Panc1 (cell line): ENCODE measurements at regions not wholly inside any gene's neighbourhood (a gene's known extent, or its start where the extent isn't known, plus 50 kb on each side); places are given as distances from the start of the nearest gene placed in this dataset.
"Not testable (repeated sequence)": the region's sequence is repeated elsewhere in the genome, so short reads cannot be mapped to it uniquely, and the experiment has no call there.

ENCODE experiments used
- ATAC-seq: fragments of 200-7000 bp; cut with Tn5 transposase; 2 replicates; pipeline ENCODE4 v1.9.1; 2020; ENCODE audit warnings: mild to moderate bottlenecking, moderate library complexity
- BruUV-seq: library from RNA; stranded (reverse); fragments of 400-500 nt; replicated peaks from 2 replicates; lab custom pipeline; 2021; lab: Mats Ljungman, UMichigan
- CTCF ChIA-PET: fragments of 300-600 bp; sonication (Branson Sonifier 250); formaldehyde crosslinking; loops from one replicate; lab custom pipeline; 2022; ENCODE audit warnings: antibody characterized with exemption; lab: Charles Lee
- POLR2A ChIA-PET: fragments of 300-600 bp; sonication (Branson Sonifier 250); formaldehyde crosslinking; loops from one replicate; lab custom pipeline; 2022; ENCODE audit warnings: antibody characterized with exemption; lab: Charles Lee
- DNase-seq: peaks from one replicate; pipeline ENCODE4 v3.0.0-alpha.2; 2010; ENCODE audit warnings: low read depth, low spot score
- H3K27ac ChIP-seq: 2 replicates; pipeline ENCODE4 v1.5.1; 2011; ENCODE audit warnings: mild to moderate bottlenecking, low read length, inconsistent platforms
- H3K27me3 ChIP-seq: fragments of 200-500 bp; sonication (Bioruptor generic); 2 replicates; pipeline ENCODE4 v1.6.0; 2014; ENCODE audit warnings: low read length, inconsistent platforms; ENCODE audit not compliant: control insufficient read depth, insufficient read depth
- H3K36me3 ChIP-seq: fragments of 200-500 bp; sonication (Bioruptor generic); 2 replicates; pipeline ENCODE4 v1.5.1; 2014; ENCODE audit warnings: inconsistent platforms, mild to moderate bottlenecking, low read length, moderate library complexity; ENCODE audit not compliant: control insufficient read depth, insufficient read depth
- H3K4me1 ChIP-seq: 2 replicates; pipeline ENCODE4 v1.5.1; 2011; ENCODE audit warnings: inconsistent platforms, mild to moderate bottlenecking, low read length, moderate library complexity; ENCODE audit not compliant: control insufficient read depth, insufficient read depth
- H3K4me3 ChIP-seq, 2 experiments: 2 replicates each; pipeline ENCODE4 v1.5.1; 2011 to 2012; ENCODE audit warnings: low read depth in 2 of 2, low read length in 2 of 2, mild to moderate bottlenecking in 2 of 2, inconsistent platforms in 1 of 2, moderate library complexity in 1 of 2
- H3K9me3 ChIP-seq: fragments of 200-500 bp; sonication (Bioruptor generic); 2 replicates; pipeline ENCODE4 v1.5.1; 2014; ENCODE audit warnings: low read depth, mild to moderate bottlenecking, inconsistent platforms, low read length, moderate library complexity; ENCODE audit not compliant: control insufficient read depth, insufficient read depth
- POLR2AphosphoS5 ChIP-seq: IDR thresholded peaks from 2 replicates; pipeline ENCODE4 v1.6.1; 2012; ENCODE audit warnings: mild to moderate bottlenecking, low read depth, low read length, moderate library complexity
- SIN3A ChIP-seq: IDR thresholded peaks from 2 replicates; pipeline ENCODE4 v1.6.1; 2012; ENCODE audit warnings: low read depth, mild to moderate bottlenecking, low read length, moderate library complexity, borderline replicate concordance; ENCODE audit not compliant: insufficient read depth
- TCF7L2 ChIP-seq: IDR thresholded peaks from 2 replicates; pipeline ENCODE4 v1.6.1; 2011; ENCODE audit warnings: mild to moderate bottlenecking, low read depth, low read length, inconsistent platforms
- in situ Hi-C: cut with HindIII; loops from 2 replicates; pipeline ENCODE4 v1.10.0; 2016; ENCODE audit warnings: low sequenced_read_pairs, low pct_unique_long_range_greater_than_20kb
- intact Hi-C: fragments of 100-400 bp; cut with micrococcal nuclease; formaldehyde crosslinking; loops from one replicate; pipeline ENCODE4 v1.10.0; 2022; ENCODE audit not compliant: unreplicated experiment
- TF ChIP-seq, protein P1 (sequence below): fragments of 450-650 bp; IDR thresholded peaks from 2 replicates; pipeline ENCODE4 v1.5.1; 2017; ENCODE audit warnings: mild to moderate bottlenecking
- TF ChIP-seq, protein P2 (sequence below), 2 experiments: IDR thresholded peaks; 2 replicates each; pipeline ENCODE4 v1.6.1; 2011 to 2012; ENCODE audit warnings: low read depth in 2 of 2, control low read depth in 1 of 2, low read length in 1 of 2, mild to moderate bottlenecking in 1 of 2, moderate library complexity in 1 of 2; ENCODE audit not compliant: insufficient read depth in 1 of 2

DNA sequence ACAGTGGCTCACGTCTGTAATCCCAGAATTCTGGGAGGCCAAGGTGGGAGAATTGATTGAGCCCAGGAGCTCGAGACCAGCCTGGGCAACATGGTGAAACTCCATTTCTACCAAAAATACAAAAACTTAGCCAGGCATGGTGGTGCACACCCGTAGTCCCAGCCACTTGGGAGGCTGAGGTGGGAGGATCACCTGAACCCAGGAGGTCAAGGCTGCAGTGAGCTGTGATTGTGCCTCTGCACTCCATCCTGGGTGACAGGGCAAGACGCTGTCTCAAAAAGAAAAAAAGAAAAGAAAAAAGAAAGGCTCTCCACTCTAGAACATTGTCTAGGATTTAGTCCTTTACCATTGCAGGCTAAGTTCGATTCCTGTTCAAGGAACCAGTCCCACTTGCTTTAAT is 94.4 kb downstream of the MOGAT1 start:
- H3K4me1 ChIP-seq, DNase-seq, H3K4me3 ChIP-seq, H3K9me3 ChIP-seq, H3K27me3 ChIP-seq, in situ Hi-C loops, BruUV-seq, H3K36me3 ChIP-seq, POLR2A ChIA-PET, intact Hi-C loops, ATAC-seq, CTCF ChIA-PET, H3K27ac ChIP-seq: not testable (repeated sequence)

DNA sequence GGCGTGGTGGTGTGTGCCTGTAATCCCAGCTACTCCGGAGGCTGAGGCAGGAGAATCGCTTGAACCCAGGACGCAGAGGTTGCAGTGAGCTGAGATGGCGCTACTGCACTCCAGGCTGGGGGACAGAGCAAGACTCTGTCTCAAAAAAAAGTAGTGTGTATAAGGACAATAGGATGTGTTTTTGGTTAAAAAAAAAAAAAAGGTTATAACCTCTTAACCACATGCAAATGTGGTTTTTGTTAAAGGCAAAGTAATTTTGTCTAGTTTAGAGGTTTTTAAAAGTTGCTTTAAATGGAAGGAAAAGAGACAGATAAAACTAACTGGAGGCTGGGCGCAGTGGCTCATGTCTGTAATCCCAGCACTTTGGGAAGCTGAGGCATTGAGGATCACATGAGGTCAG is 92.8 kb upstream of the ACSL3 start:
- H3K4me1 ChIP-seq, H3K27ac ChIP-seq, CTCF ChIA-PET, BruUV-seq, H3K9me3 ChIP-seq, in situ Hi-C loops, H3K36me3 ChIP-seq, intact Hi-C loops, DNase-seq, ATAC-seq, POLR2A ChIA-PET, H3K27me3 ChIP-seq, H3K4me3 ChIP-seq: not testable (repeated sequence)

DNA sequence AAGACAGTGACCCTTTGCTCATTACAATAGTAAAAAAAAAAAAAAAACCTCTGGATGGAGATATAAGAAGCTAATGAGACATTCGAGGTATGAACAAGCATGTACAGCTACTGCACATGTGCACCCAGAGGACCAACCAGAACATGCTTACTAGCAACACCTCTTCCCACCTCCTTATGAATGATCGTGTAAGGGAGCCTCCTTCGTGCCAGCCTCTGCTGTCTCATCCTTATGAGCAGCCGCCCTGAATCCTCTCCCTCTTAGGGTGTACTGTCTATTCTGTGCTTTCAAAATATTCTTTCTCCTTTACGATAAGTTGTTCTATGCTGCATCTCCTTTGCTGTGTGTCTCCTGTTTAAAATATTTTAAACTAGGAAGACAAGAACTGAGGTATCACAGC is 91.4 kb upstream of the ACSL3 start:
- no peaks in the 10 kb centered on the region for H3K9me3 ChIP-seq
- TF ChIP-seq SIN3A (no peak), POLR2AphosphoS5 (no peak), TCF7L2 (no peak)
- TF ChIP-seq, protein P1, sequence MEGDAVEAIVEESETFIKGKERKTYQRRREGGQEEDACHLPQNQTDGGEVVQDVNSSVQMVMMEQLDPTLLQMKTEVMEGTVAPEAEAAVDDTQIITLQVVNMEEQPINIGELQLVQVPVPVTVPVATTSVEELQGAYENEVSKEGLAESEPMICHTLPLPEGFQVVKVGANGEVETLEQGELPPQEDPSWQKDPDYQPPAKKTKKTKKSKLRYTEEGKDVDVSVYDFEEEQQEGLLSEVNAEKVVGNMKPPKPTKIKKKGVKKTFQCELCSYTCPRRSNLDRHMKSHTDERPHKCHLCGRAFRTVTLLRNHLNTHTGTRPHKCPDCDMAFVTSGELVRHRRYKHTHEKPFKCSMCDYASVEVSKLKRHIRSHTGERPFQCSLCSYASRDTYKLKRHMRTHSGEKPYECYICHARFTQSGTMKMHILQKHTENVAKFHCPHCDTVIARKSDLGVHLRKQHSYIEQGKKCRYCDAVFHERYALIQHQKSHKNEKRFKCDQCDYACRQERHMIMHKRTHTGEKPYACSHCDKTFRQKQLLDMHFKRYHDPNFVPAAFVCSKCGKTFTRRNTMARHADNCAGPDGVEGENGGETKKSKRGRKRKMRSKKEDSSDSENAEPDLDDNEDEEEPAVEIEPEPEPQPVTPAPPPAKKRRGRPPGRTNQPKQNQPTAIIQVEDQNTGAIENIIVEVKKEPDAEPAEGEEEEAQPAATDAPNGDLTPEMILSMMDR = no peak
- TF ChIP-seq, protein P2, sequence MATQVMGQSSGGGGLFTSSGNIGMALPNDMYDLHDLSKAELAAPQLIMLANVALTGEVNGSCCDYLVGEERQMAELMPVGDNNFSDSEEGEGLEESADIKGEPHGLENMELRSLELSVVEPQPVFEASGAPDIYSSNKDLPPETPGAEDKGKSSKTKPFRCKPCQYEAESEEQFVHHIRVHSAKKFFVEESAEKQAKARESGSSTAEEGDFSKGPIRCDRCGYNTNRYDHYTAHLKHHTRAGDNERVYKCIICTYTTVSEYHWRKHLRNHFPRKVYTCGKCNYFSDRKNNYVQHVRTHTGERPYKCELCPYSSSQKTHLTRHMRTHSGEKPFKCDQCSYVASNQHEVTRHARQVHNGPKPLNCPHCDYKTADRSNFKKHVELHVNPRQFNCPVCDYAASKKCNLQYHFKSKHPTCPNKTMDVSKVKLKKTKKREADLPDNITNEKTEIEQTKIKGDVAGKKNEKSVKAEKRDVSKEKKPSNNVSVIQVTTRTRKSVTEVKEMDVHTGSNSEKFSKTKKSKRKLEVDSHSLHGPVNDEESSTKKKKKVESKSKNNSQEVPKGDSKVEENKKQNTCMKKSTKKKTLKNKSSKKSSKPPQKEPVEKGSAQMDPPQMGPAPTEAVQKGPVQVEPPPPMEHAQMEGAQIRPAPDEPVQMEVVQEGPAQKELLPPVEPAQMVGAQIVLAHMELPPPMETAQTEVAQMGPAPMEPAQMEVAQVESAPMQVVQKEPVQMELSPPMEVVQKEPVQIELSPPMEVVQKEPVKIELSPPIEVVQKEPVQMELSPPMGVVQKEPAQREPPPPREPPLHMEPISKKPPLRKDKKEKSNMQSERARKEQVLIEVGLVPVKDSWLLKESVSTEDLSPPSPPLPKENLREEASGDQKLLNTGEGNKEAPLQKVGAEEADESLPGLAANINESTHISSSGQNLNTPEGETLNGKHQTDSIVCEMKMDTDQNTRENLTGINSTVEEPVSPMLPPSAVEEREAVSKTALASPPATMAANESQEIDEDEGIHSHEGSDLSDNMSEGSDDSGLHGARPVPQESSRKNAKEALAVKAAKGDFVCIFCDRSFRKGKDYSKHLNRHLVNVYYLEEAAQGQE (IDR thresholded peaks at IDR 0.05; ENCODE audit: insufficient read depth in 1 of 2, low read depth in 2 of 2, low read length in 1 of 2) = no peak
- H3K36me3 ChIP-seq = no peaks in the 10 kb centered on the region
- H3K4me1 ChIP-seq = no peaks in the 10 kb centered on the region
- no peak overlapping the region for H3K27ac ChIP-seq
- intact Hi-C loops (no loop called here), in situ Hi-C loops (no loop called here)
- no peak overlapping the region for H3K4me3 ChIP-seq
- ATAC-seq (no peak), DNase-seq (no peak)
- H3K27me3 ChIP-seq = no peaks in the 10 kb centered on the region
- POLR2A ChIA-PET = interaction anchor here (0.6 kb wide), 1 partner anchor 47 kb away, joined by 3 read pairs; no protein-coding TSS in a partner anchor
- no TSS peak for BruUV-seq
- CTCF ChIA-PET = no interaction called here
